Neural progenitor cell (in vitro differentiated cells): ENCODE measurements at regions not wholly inside any gene's neighbourhood (a gene's known extent, or its start where the extent isn't known, plus 50 kb on each side); places are given as distances from the start of the nearest gene placed in this dataset.

Experiments
- DNase-seq: peaks from one replicate; pipeline ENCODE4 v3.0.0-alpha.2; 2016; ENCODE audit warnings: low spot score
- H2AFZ ChIP-seq: fragments of 200-600 bp; sonication (generic); replicated peaks from 2 replicates; pipeline ENCODE4 v1.6.1; 2016; ENCODE audit warnings: antibody characterized with exemption
- H3F3A ChIP-seq: fragments of 200-600 bp; sonication (generic); 2 replicates; pipeline ENCODE4 v1.6.1; 2016; ENCODE audit warnings: antibody characterized with exemption, low read depth
- H3K27ac ChIP-seq: fragments of 200-600 bp; sonication (generic); 2 replicates; pipeline ENCODE4 v1.5.1; 2016; ENCODE audit warnings: mild to moderate bottlenecking
- H3K27me3 ChIP-seq: fragments of 200-600 bp; sonication (generic); 2 replicates; pipeline ENCODE4 v1.6.1; 2016; ENCODE audit warnings: mild to moderate bottlenecking, moderate library complexity
- H3K36me3 ChIP-seq: fragments of 200-600 bp; sonication (generic); 2 replicates; pipeline ENCODE4 v1.5.1; 2016
- H3K4me1 ChIP-seq: fragments of 200-600 bp; sonication (generic); 2 replicates; pipeline ENCODE4 v1.6.1; 2016; ENCODE audit warnings: mixed run types
- H3K4me2 ChIP-seq: fragments of 200-600 bp; sonication (generic); 2 replicates; pipeline ENCODE4 v1.6.1; 2016
- H3K4me3 ChIP-seq: fragments of 200-600 bp; sonication (generic); 2 replicates; pipeline ENCODE4 v1.5.1; 2016
- H3K79me2 ChIP-seq: fragments of 200-600 bp; sonication (generic); 2 replicates; pipeline ENCODE4 v1.6.1; 2016; ENCODE audit warnings: low read depth
- H3K9ac ChIP-seq: fragments of 200-600 bp; sonication (generic); 2 replicates; pipeline ENCODE4 v1.6.1; 2016
- H3K9me3 ChIP-seq: fragments of 200-600 bp; sonication (generic); 2 replicates; pipeline ENCODE4 v1.5.1; 2016; ENCODE audit warnings: low read depth
- H4K20me1 ChIP-seq: fragments of 200-600 bp; sonication (generic); 2 replicates; pipeline ENCODE4 v1.6.1; 2016; ENCODE audit warnings: low read depth
- H3K27ac Mint-ChIP-seq: 3 replicates; pipeline ENCODE4 v1.8.0; 2021; ENCODE audit warnings: mixed read lengths
- H3K27me3 Mint-ChIP-seq: 2 replicates; pipeline ENCODE4 v1.8.0; 2022; ENCODE audit warnings: low read depth, mild to moderate bottlenecking, inconsistent platforms, moderate library complexity, mixed read lengths; ENCODE audit not compliant: insufficient read depth
- H3K36me3 Mint-ChIP-seq: 3 replicates; pipeline ENCODE4 v1.8.0; 2021; ENCODE audit warnings: mixed read lengths
- H3K4me1 Mint-ChIP-seq: 3 replicates; pipeline ENCODE4 v1.8.0; 2021; ENCODE audit warnings: mixed read lengths
- H3K4me3 Mint-ChIP-seq: 3 replicates; pipeline ENCODE4 v1.8.0; 2021; ENCODE audit warnings: mild to moderate bottlenecking, moderate library complexity, mixed read lengths
- H3K9me3 Mint-ChIP-seq: 3 replicates; pipeline ENCODE4 v1.8.0; 2020; ENCODE audit warnings: mixed read lengths
- CTCF ChIP-seq: fragments of 200-600 bp; sonication (generic); IDR thresholded peaks from 2 replicates; pipeline ENCODE4 v1.5.1; 2017; ENCODE audit warnings: antibody characterized with exemption, mild to moderate bottlenecking
- EZH2 ChIP-seq: fragments of 200-600 bp; sonication (generic); IDR thresholded peaks from 2 replicates; pipeline ENCODE4 v1.6.1; 2017; ENCODE audit warnings: antibody characterized with exemption, mild to moderate bottlenecking, moderate library complexity
- EZH2phosphoT487 ChIP-seq: fragments of 200-600 bp; sonication (generic); IDR thresholded peaks from 2 replicates; pipeline ENCODE4 v1.6.1; 2017; ENCODE audit warnings: antibody characterized with exemption

- Histone ChIP-seq H3K4me3 (no peak overlapping the region), H3K4me1 (no peaks in the 10 kb centered on the region), H2AFZ (no peak overlapping the region), H4K20me1 (no peaks in the 10 kb centered on the region), H3F3A (no peaks in the 10 kb centered on the region), H3K27me3 (no peaks in the 10 kb centered on the region), H3K9me3 (no peaks in the 10 kb centered on the region), H3K79me2 (no peaks in the 10 kb centered on the region), H3K27ac (no peak overlapping the region), H3K9ac (no peak overlapping the region), H3K36me3 (no peaks in the 10 kb centered on the region), H3K4me2 (no peak overlapping the region)
- Mint-ChIP-seq H3K9me3 (peaks cover 7% of the 10 kb centered on the region), H3K27ac (no peak overlapping the region), H3K36me3 (peaks cover 2% of the 10 kb centered on the region), H3K4me1 (peaks cover 25% of the 10 kb centered on the region), H3K27me3 (no peaks in the 10 kb centered on the region), H3K4me3 (no peak overlapping the region)
- DNase-seq: no peak
- TF ChIP-seq CTCF: no peak
- TF ChIP-seq EZH2: no peak
- TF ChIP-seq EZH2phosphoT487: no peak
Measured at GRCh38 chr4:38371391-38371851, 292.6 kb upstream of the KLF3 start.

GRCh38 chr4:38373375-38373774, 290.6 kb upstream of the KLF3 start:
- Histone ChIP-seq H3K4me1 (peaks cover 11% of the 10 kb centered on the region), H3K4me3 (no peak overlapping the region), H3K9ac (no peak overlapping the region), H2AFZ (peak overlapping the region; percentile 41), H3K9me3 (no peaks in the 10 kb centered on the region), H3K79me2 (no peaks in the 10 kb centered on the region), H4K20me1 (no peaks in the 10 kb centered on the region), H3K4me2 (no peak overlapping the region), H3K27me3 (no peaks in the 10 kb centered on the region), H3K36me3 (no peaks in the 10 kb centered on the region), H3K27ac (no peak overlapping the region), H3F3A (no peaks in the 10 kb centered on the region)
- Mint-ChIP-seq H3K27me3 (no peaks in the 10 kb centered on the region), H3K4me3 (no peak overlapping the region), H3K27ac (no peak overlapping the region), H3K9me3 (peaks cover 7% of the 10 kb centered on the region), H3K4me1 (peaks cover 19% of the 10 kb centered on the region), H3K36me3 (peaks cover 2% of the 10 kb centered on the region)
- DNase-seq: no peak
- TF ChIP-seq EZH2phosphoT487 (no peak), EZH2 (no peak), CTCF (no peak)

- Histone ChIP-seq H2AFZ (no peak overlapping the region), H3K9ac (no peak overlapping the region), H3K79me2 (no peaks in the 10 kb centered on the region), H3K4me2 (peak overlapping the region; percentile 9), H3K27me3 (no peaks in the 10 kb centered on the region), H3K4me3 (no peak overlapping the region), H3K4me1 (peaks cover 11% of the 10 kb centered on the region), H3K9me3 (no peaks in the 10 kb centered on the region), H3K27ac (no peak overlapping the region), H4K20me1 (no peaks in the 10 kb centered on the region), H3F3A (no peaks in the 10 kb centered on the region), H3K36me3 (no peaks in the 10 kb centered on the region)
- Mint-ChIP-seq H3K9me3 (peaks cover 7% of the 10 kb centered on the region), H3K4me1 (peaks cover 9% of the 10 kb centered on the region), H3K36me3 (peaks cover 2% of the 10 kb centered on the region), H3K4me3 (no peak overlapping the region), H3K27me3 (no peaks in the 10 kb centered on the region), H3K27ac (no peak overlapping the region)
- TF ChIP-seq CTCF (no peak), EZH2phosphoT487 (no peak), EZH2 (no peak)
- no peak for DNase-seq
Measured at GRCh38 chr4:38377195-38377594, 286.8 kb upstream of the KLF3 start.
